ENCODE measurements at regions not wholly inside any gene's neighbourhood (a gene's known extent, or its start where the extent isn't known, plus 50 kb on each side); places are given as distances from the start of the nearest gene placed in this dataset.

- TF ChIP-seq CTCF (IDR thresholded peaks at IDR 0.05): no peak
- no peak for TF ChIP-seq TCF7L2 (IDR thresholded peaks at IDR 0.05; ENCODE audit: low read depth, low read length)
- TF ChIP-seq POLR2AphosphoS5 (IDR thresholded peaks at IDR 0.05; ENCODE audit: low read depth, low read length): no peak
- TF ChIP-seq REST (IDR thresholded peaks at IDR 0.05; ENCODE audit: insufficient read depth in 1 of 2, low read depth in 2 of 2, low read length in 1 of 2): no peak
These were observed 176.0 kb downstream of the SEC16B start for GRCh38 chr1:177793900-177794299.

Measured in Panc1 (cell line).